Thyroid gland (tissue), 4 donors: ENCODE measurements at regions not wholly inside any gene's neighbourhood (a gene's known extent, or its start where the extent isn't known, plus 50 kb on each side); places are given as distances from the start of the nearest gene placed in this dataset.

ENCODE experiments used
- DNase-seq, 2 donors: peaks; one replicate each; pipeline ENCODE4 v3.0.0-alpha.2; 2019
- H3K27ac ChIP-seq, 3 donors: fragments of 200-600 bp; sonication (generic); 1 replicate in 2 of 3; 2 replicates in 1 of 3; pipeline ENCODE4 v1.5.1; 2016 to 2019; ENCODE audit warnings: mild to moderate bottlenecking in 1 of 3, moderate library complexity in 1 of 3
- H3K27me3 ChIP-seq: fragments of 200-600 bp; sonication (generic); one replicate; pipeline ENCODE4 v1.5.1; 2019
- H3K36me3 ChIP-seq, 2 donors: fragments of 200-600 bp; sonication (generic); one replicate each; pipeline ENCODE4 v1.5.1; 2016 to 2019
- H3K4me1 ChIP-seq, 2 donors: fragments of 200-600 bp; sonication (generic); one replicate each; pipeline ENCODE4 v1.5.1; 2017 to 2019
- H3K4me3 ChIP-seq, 3 donors: fragments of 200-600 bp; sonication (generic); replicated peaks in 1 of 3; 1 replicate in 2 of 3; 2 replicates in 1 of 3; pipeline ENCODE4 v1.5.1; 2016; ENCODE audit warnings: mild to moderate bottlenecking in 1 of 3
- H3K9me3 ChIP-seq: fragments of 200-600 bp; sonication (generic); one replicate; pipeline ENCODE4 v1.5.1; 2017
- POLR2A ChIP-seq, 2 donors: fragments of 450-650 bp; IDR thresholded peaks; one replicate each; pipeline ENCODE4 v1.6.1; 2017; ENCODE audit warnings: antibody characterized with exemption in 2 of 2, mild to moderate bottlenecking in 2 of 2, moderate library complexity in 1 of 2
- WGBS, 2 donors: methylation state at CpG; one replicate each; pipeline ENCODE4 v1.1.5; 2017; 5-methylcytosine and 5-hydroxymethylcytosine counted together
- intact Hi-C: fragments of 100-400 bp; cut with DNase I; formaldehyde crosslinking; loops from one replicate; pipeline ENCODE4 v1.15.1; 2023
- TF ChIP-seq, protein P1 (sequence below), 6 experiments: fragments of 200-600 bp in 3 of 6; fragments of 450-650 bp in 3 of 6; sonication (generic) in 3 of 6; IDR thresholded peaks; one replicate each; pipeline ENCODE4 v1.5.1; 2016 to 2019; ENCODE audit warnings: antibody characterized with exemption in 6 of 6, mild to moderate bottlenecking in 2 of 6, inconsistent platforms in 1 of 6, moderate library complexity in 1 of 6

DNA sequence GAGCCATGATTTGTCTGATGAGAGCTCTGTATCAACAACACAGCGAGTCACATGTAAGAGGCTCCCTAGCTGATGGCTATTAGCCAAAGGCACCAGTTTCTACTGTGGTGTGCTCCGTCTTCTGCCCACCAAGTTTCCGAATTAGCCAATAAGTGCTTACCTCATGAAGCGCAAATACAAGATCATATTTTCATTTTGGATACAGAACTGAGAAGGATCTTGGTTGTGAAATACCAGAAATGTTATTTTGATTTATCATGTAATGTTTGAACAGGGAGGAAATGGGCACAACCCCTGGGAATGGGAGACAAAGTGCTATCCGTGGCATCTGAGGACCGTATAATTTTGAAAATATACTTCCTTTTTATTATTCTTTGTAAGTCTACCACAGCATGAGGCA is 234.3 kb downstream of the DACT1 start:
- Histone ChIP-seq H3K4me1 (no peaks in the 10 kb centered on the region), H3K4me3 (no peak overlapping the region), H3K27ac (no peak overlapping the region), H3K36me3 (no peaks in the 10 kb centered on the region), H3K9me3 (no peaks in the 10 kb centered on the region), H3K27me3 (no peaks in the 10 kb centered on the region)
- intact Hi-C loops, result no loop called here
- no peak for DNase-seq
- 75 to 78% methylated on average over 6 of the region's 6 CpGs for WGBS, 2 donors
- TF ChIP-seq, protein P1, sequence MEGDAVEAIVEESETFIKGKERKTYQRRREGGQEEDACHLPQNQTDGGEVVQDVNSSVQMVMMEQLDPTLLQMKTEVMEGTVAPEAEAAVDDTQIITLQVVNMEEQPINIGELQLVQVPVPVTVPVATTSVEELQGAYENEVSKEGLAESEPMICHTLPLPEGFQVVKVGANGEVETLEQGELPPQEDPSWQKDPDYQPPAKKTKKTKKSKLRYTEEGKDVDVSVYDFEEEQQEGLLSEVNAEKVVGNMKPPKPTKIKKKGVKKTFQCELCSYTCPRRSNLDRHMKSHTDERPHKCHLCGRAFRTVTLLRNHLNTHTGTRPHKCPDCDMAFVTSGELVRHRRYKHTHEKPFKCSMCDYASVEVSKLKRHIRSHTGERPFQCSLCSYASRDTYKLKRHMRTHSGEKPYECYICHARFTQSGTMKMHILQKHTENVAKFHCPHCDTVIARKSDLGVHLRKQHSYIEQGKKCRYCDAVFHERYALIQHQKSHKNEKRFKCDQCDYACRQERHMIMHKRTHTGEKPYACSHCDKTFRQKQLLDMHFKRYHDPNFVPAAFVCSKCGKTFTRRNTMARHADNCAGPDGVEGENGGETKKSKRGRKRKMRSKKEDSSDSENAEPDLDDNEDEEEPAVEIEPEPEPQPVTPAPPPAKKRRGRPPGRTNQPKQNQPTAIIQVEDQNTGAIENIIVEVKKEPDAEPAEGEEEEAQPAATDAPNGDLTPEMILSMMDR (IDR thresholded peaks at IDR 0.05), result no peak
- no peak for TF ChIP-seq POLR2A (IDR thresholded peaks at IDR 0.05)

DNA sequence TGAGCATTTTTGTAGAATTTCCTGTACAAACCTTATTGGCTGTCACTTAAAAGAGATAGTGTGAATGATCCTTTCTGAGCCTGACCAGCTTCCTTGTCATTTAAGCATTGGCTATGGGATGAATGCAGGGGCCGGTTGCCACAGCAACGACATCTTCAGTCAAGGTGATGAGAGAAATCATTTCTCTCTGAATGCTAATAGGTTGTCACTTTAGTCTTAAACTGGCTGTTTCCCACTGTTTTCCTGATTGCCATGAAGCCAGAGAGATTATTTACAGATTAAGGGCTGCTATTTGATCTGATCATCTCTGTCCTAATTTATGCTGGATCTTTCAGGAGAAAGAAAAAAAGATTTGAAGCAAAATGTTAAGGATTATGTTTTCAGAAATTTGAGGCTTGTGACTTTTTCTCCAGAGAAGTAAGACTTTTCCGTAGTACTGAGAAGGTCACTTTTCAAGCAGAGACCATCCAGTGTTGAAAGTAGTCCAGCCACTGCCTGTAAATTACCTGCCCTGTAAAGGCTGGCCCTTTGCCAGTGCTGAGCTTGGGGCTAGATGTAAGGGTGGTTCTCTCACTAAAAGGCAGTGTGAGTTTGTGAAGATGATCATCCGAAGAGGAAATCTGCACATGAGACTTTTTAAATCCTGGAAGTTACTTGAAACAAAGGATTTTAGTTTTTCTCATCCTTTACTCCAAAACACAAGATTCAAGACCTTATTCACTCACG is 235.6 kb downstream of the DACT1 start:
- H3K36me3 ChIP-seq, result no peaks in the 10 kb centered on the region
- WGBS, 2 donors, result 60 to 65% methylated on average over 5 of the region's 5 CpGs
- peak; percentile 4 to 13 for DNase-seq
- H3K4me3 ChIP-seq, result no peak overlapping the region
- no peak overlapping the region for H3K27ac ChIP-seq
- H3K4me1 ChIP-seq, result no peaks in the 10 kb centered on the region
- H3K9me3 ChIP-seq, result no peaks in the 10 kb centered on the region
- intact Hi-C loops, result no loop called here
- no peaks in the 10 kb centered on the region for H3K27me3 ChIP-seq
- TF ChIP-seq POLR2A (IDR thresholded peaks at IDR 0.05), result no peak
- TF ChIP-seq, protein P1 (IDR thresholded peaks at IDR 0.05), result no peak

DNA sequence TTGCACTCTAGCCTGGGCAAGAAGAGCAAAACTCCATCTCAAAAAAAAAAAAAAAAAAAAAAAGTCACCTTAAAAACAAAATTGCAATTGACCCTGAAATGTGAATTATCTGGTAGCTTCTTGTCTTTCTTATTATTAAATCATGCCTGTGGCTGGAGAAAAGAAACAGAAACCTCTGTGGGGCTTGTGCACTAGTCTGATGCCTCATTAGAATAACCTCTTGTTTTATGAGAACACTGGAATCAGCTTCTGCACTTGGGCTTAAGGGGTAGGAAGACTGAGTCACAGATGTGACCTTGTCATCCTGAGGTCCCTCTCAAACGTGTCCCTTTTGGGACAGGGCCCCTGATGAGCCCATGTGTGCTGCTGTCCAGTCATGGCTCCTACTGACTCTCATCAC is 237.9 kb downstream of the DACT1 start:
- intact Hi-C loops, result no loop called here
- no peaks in the 10 kb centered on the region for H3K9me3 ChIP-seq
- no peak for TF ChIP-seq POLR2A (IDR thresholded peaks at IDR 0.05)
- TF ChIP-seq, protein P1 (IDR thresholded peaks at IDR 0.05), result no peak
- H3K27me3 ChIP-seq, result no peaks in the 10 kb centered on the region
- no peak overlapping the region for H3K27ac ChIP-seq
- no peaks in the 10 kb centered on the region for H3K36me3 ChIP-seq
- 14 to 50% methylated on average over 1 of the region's 1 CpG for WGBS, 2 donors
- H3K4me3 ChIP-seq, result no peak overlapping the region
- DNase-seq, result no peak
- no peaks in the 10 kb centered on the region for H3K4me1 ChIP-seq

DNA sequence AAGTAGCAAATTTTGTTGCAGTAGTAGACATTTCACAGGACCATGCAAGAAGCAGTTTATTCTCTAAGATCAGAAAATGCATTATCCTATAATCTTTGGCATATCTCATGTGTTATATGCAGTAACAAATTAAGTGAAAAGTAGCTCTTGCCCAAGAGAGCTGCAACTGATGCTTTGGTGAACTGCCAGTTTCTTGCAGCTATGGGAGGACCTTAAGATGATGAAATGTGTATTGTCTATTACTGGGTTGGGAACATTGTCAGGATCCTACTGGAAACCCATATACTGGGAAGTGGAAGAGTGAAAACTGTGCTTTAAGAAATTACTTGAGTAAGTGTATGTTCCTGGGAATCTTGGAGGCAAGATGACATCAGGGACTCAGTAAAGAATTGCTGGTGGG is 238.8 kb downstream of the DACT1 start:
- H3K4me1 ChIP-seq, result no peaks in the 10 kb centered on the region
- H3K36me3 ChIP-seq, result no peaks in the 10 kb centered on the region
- H3K27ac ChIP-seq, result no peak overlapping the region
- no peak overlapping the region for H3K4me3 ChIP-seq
- no peaks in the 10 kb centered on the region for H3K27me3 ChIP-seq
- intact Hi-C loops, result no loop called here
- no peaks in the 10 kb centered on the region for H3K9me3 ChIP-seq
- TF ChIP-seq, protein P1 (IDR thresholded peaks at IDR 0.05), result no peak
- no peak for TF ChIP-seq POLR2A (IDR thresholded peaks at IDR 0.05)
- no peak for DNase-seq

DNA sequence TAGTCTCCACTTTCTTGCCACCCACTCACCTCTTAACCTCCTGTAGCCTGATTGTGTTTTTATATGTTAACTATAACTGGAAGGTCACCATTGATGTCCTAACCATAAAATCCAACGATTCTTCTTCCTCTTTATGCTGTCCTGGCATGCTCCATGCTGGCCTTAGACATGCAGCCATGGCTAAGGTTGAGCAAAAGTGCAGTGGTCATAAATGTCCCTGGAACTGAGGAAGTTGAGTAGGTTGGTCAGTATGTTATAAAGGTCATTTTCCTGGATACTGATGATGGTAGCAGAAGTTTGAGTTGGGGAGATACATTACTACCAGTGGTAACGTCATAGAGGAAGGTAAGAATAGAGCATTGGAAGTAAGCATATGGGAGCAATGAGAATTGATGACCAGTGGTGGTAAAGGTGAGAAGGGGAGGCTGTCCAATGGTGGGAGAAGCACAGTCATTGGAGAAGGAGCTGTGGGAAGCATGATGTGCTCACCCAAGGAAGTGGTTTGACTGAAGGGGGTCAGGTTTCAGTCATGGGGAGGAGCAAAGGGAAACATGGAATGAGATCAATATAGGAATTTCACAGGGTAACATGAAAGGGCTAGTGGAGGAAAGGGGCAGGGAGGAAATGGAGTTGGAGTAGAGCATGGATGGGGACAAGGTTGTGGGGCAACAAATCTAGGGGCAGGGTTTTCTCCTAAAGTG is 240.8 kb downstream of the DACT1 start:
- Histone ChIP-seq H3K9me3 (no peaks in the 10 kb centered on the region), H3K36me3 (no peaks in the 10 kb centered on the region), H3K27ac (no peak overlapping the region), H3K4me3 (no peak overlapping the region), H3K27me3 (no peaks in the 10 kb centered on the region), H3K4me1 (no peaks in the 10 kb centered on the region)
- TF ChIP-seq POLR2A (IDR thresholded peaks at IDR 0.05), result no peak
- TF ChIP-seq, protein P1 (IDR thresholded peaks at IDR 0.05), result no peak
- intact Hi-C loops, result no loop called here
- no peak for DNase-seq
- WGBS, 2 donors, result 89 to 92% methylated on average over 2 of the region's 2 CpGs
